Posterior cingulate gyrus (tissue), 11 donors: ENCODE measurements at regions not wholly inside any gene's neighbourhood (a gene's known extent, or its start where the extent isn't known, plus 50 kb on each side); places are given as distances from the start of the nearest gene placed in this dataset.

ENCODE experiments used
- DNase-seq, 10 donors: peaks; one replicate each; pipeline versions ENCODE4 v3.0.0 to v3.0.0-alpha.2; 2020 to 2021; ENCODE audit warnings: mixed read lengths in 3 of 10
- intact Hi-C: fragments of 100-400 bp; cut with DNase I; formaldehyde crosslinking; loops from one replicate; pipeline ENCODE4 v1.15.1; 2023

DNA sequence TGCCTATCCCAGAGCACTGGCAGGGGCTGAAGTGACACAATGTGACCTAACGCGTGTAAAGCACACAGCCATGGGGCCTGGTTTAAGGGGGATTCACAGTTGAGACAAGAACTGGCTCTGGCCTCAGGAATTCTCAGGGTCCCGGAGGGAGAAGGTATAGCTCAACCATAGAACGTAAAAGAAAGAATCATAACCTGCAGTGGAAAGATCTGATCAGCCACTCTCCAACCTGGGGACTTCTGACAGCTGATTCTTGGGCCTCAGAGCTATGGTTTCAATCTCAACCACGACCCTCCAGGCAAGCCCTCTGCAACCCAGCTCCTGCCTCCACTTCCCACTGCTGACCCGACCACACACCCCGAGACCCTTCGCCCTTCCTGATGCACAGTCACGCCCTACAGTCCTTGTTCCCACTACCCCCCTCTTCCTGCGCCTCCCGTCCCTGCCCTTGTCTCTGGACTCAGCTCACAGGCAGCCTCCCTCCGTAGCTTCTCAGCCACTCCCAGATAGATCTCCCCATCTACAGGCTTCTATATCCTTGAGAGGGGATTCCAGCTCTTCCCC, 245.2 kb downstream of the BUB3 start:
- DNase-seq, result no peak
- intact Hi-C loops, result no loop called here

DNA sequence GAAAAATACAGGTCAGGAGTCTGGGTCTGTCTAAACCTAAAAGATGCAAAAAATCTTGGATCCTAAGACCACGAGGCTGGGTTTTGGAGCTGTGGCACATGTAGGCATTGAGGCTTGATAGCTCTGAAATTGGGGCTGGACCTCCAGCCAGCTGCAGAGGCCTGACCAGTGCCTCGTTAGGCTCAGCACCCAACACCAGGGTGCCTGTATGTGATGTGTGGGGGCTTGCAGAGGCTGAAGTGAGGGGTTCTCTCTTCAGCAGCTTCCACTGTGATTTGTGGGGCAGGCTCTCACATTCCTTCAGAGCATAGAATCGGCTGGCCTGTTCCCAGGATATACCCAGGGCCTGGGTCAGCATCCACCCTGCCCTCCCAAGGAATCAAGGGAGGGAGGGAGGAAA, 247.8 kb downstream of the BUB3 start:
- intact Hi-C loops, result no loop called here

DNA sequence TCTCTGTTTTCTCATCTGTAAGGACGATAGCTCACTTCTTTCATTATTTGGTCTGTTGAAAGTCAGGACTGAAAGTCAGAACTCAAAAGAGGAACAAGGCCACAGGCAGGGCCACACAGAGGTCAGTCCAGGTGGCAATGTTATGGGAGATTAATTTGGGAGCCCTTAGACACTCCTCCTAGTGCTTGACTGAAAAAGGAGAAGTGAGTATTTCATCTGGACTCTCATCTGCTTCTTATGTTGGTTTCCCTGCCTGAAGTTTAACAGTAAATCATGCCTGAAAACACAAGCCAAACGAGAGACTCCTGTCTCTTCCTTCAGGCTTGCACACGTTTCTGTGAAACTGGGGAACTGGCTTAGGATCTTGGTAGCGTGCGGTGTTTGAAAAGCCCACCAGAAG, 248.5 kb downstream of the BUB3 start:
- intact Hi-C loops, result no loop called here
- no peak for DNase-seq

More for the DNA sequence above, 247.8 kb downstream of the BUB3 start:
- DNase-seq, result no peak

DNA sequence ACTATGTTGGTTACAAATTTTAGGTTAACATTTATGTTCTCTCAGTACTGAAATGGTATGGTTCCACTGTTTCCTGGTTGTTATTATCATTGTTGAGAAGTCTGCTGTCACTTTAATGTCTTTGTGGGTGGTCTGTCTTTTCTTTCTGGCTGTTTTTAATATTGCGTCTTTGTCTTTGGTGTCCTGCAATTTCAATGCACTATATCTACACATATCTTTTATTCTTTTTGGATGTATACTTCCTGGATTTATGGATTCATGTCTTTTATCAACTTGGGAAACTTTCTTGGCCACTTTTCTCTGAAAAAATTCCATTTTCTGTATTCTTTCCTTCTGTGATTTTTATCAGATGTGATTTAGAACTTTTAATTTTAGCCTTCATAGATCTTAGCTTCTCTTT, 250.2 kb downstream of the BUB3 start:
- no peak for DNase-seq

DNA sequence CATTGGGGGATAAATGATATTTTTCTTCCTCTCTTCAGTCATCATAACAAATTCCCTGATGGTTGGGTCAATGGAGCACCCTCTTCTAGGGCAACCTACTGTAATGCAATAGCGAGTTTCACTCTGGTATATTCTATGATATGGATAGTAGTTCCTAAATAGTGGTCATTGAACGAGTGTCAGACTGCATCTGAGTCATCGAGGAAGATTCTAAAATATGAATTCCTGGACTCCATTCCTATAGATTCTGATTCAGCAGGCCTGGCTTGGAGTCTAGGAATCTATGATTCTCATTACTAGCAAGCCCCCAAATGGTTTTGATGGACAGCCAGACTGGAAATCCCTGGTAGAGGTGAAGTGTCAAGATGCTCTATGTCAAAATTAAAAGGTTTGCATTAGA, 254.5 kb downstream of the BUB3 start:
- no peak for DNase-seq
- intact Hi-C loops, result no loop called here

More for the DNA sequence above, 250.2 kb downstream of the BUB3 start:
- intact Hi-C loops, result no loop called here

DNA sequence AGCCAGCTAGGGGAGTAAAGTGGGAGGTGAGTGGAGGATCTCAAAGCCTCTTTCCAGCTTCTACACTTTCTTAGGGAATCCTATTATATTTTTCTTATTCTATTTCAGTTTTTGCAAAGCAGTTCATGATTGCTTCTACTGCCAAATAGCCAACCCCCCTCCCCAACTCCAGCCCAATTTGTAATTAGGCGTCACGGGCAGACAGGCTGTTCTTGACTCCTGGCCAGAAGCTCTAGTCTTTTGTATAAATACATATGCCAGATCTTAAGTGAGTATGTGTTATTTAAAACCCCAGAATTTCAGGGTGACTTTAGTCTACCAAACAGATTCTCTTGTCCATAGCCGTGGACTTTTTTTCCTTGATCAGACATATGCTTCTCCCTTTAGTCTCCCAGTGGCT, 255.2 kb downstream of the BUB3 start:
- DNase-seq, result peak in 1 of 10 donors; percentile 1
- intact Hi-C loops, result no loop called here

DNA sequence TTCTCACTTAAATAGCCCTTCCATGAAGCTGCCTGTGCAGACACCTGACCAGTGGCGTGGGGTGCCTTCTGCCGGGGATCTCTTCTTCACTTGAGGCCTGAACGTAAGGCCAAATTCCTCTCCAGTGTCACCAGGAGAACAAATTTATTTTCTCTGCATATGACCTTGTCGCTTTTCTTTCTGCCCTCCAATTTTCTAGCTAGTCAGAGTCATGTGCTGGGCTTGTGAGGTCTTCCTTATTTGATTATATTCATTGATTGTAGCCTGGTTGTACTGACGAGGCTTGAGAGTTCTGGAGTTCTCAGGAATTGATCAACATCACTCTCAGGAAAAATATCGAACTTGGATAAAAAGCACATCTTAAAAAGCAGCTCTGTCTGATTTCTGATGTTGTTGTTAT, 255.7 kb downstream of the BUB3 start:
- peak in 1 of 10 donors; percentile 21 for DNase-seq
- intact Hi-C loops, result no loop called here

DNA sequence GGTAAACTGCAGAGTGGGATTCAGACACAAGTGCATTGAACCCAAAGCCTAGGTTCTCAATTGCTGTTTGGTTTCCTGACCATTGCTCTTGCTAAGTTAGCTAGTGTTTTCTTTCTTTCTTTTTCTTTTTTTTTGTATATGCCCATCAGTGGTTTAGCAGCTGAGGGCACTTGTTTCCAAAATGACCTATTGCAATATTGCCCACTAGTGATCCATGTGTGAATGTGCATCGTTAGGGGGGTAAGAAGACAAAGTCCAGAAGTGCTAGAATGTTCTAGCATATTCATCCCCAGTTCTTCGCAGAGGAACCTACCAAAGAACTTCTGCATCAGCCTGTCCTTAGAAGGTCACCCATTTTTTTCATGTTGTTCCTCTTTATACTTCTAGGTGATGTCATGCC, 252.8 kb upstream of the GPR26 start:
- intact Hi-C loops, result no loop called here
- DNase-seq, result no peak

DNA sequence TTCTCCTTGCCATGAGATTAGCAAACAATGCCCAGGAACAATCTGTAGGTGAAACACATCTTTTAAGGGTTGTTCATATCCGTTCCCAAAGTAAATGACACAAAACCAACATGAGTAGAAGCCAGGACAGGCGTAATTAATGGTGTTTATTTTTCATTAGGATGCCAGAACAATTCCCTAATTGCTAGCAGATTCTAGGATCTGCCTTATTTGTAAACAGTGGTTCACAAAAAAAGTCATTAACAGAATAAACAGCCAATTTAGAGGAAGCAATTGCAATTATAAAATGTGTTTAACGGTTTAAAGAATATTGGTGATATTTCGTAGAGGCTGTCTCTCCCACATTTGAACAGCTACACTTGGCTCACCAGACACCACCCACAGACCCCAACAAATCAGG, 250.6 kb upstream of the GPR26 start:
- no peak for DNase-seq
- intact Hi-C loops, result no loop called here

DNA sequence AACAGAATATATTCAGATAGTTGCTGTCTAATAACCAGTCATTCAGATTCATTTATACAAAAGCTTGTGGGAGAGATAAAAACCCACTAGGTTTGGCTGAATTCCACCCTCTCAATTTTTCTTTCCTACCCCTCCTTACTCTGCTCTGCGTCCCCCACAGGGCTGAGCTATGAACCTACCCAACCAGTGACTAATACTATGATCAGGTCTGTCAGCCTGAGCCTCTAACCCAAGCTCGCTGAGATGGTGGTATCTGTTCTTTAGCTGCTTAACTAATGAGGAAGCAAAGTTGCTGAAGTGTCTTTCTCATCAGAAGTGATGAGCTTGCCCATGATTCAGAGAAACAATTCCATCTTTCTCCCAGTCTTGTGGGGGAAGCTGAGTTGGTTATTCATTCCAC, 248.7 kb upstream of the GPR26 start:
- no peak for DNase-seq
- intact Hi-C loops, result no loop called here

DNA sequence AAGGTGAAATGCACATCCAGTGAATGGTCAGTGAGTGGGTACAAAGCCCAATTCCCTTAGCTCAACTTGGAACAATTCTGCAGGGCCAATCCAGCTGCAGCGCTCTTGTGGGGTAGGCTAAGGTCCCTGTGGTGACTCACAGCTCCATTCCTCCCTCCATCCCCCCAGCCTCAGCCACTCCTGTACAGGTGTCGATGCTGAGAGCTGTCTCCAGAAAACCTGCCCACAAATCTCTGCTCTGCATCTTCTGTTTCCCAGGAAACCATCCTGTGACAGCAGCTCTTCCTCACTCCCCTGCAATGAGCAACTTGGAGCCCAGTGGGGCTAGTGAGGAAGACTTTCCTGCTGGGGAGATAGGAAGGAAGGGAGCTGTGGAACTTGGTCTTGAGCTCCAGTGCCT, 244.7 kb upstream of the GPR26 start:
- DNase-seq, result no peak
- intact Hi-C loops, result no loop called here

DNA sequence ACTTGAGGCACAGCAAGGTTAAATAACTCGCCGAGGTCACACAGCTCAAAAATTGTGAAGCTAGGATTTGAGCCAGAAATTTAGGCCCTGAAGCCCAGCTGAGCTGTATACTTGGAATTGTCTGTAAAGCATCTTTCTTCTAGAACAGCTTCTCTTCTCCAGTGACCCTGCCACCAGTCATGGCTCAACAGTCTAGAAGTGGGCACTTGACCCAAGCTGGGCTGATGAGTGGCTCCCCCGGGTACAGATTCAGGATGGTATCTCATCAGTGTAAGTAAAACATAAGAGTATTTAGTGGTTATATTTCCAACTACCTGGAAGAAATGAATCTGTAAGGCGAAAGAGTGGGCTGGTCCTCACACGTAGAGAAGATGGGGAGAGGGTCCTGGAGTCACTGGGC, 243.9 kb upstream of the GPR26 start:
- intact Hi-C loops, result no loop called here
- no peak for DNase-seq

DNA sequence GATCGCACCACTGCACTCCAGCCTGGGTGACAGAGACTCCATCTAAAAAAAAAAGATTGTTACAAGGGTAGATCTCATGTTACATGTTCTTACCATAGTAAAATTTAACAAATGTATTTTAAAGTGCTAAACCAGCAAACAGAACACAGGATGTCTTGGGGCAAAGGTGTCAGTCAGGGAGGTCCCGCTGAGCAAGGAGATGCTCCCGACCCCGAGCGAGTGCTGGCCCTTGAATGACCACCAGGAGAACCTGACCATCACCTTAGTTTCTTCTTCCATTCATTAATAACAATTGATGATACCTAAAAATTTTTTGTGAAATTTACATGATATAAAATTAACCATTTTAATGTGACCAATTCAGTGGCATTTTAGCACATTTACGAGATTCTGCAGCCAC, 241.6 kb upstream of the GPR26 start:
- intact Hi-C loops, result no loop called here
- no peak for DNase-seq

DNA sequence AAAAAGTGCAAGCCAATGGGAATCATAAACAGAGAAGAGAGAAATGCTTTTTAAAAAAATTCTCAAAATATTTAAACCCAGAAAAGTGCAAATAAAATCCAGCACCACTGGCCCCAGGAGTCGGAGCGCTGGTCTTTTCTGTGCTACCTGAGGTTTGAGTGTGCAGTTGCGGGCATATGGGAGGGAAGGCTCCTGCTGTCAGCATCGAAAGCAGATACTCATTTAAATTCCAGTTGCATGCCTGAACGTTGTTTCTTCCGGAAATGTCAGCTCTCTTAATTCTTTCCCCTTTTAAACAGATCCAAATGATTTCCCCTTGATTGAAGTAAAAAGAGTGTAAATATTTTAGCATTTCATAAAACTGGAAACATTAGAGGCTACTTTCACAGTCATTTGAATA, 240.5 kb upstream of the GPR26 start:
- intact Hi-C loops, result no loop called here
- DNase-seq, result no peak

DNA sequence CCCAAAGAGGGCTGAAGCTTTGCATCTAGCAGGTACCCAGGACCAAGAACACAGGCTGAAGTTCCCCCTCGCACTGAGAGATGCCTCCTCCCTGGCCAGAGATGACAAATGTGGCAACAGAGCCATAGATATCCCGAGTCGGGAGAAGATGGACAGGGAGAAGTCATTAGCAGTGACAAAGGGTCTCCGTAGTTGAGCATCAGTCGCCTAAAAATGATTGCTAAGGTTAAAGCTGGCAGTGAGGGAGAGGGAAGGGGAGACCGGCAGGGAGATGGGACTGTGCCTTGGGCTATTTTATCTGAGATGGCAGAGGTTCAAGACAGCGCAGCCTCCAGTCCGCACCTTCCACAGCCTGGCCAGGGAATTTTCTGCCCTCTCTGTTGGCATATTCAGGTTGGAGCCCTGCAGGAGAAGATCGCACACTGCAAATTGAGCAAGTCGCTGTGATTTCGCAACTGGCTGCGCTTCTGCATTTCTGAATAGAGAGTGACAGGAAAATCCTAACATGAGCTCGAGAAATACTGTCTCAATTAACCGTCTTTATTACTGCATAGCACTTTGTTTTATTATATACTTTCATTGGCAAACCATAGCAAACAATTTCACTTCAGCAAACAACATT, 238.9 kb upstream of the GPR26 start:
- DNase-seq, result no peak
- intact Hi-C loops, result no loop called here

DNA sequence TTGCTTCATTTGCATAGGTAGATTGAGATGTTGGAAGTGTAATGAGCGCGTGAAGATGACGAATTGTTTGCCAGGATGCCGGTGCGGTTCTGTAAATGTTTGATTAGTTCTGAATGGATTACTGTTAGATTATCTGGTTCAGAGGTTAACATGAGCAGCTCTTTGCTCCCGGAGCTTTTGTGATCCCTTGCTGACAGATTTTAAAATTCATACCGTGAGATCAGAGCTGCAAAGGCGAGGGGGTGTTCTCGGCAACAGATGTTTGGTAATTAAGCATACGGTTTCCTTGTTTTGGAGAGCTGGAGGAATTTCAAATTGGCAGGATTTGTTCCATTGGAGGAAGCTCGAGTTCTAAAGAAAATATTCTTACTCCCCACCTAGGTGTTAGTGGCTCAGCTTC, 237.8 kb upstream of the GPR26 start:
- intact Hi-C loops, result no loop called here
- DNase-seq, result no peak

DNA sequence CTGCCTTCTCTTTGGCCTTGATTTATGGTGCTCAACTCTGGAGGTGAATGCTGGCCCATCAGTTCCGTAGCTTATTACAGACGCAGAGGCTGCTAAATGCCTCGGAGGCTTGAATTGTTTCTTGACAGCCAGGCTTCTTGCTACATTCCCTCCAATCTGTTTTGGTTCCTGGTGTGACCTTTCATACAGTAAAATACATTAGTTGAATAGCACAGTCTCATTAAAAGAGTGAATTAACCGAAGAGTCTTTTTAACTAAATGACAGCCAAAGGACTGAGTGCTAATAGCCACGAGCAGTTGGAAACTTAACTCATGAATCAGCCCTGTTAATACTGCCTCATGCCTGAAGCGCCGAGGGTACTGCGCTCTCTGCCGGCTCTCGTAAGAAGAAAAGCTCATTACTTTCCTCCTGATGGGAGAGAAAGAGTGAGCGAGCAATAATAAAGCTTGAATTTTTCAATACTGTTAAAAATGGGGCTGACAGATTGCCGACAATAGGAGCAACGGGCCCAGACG, 236.4 kb upstream of the GPR26 start:
- DNase-seq, result peak in 1 of 10 donors; percentile 20
- intact Hi-C loops, result no loop called here

DNA sequence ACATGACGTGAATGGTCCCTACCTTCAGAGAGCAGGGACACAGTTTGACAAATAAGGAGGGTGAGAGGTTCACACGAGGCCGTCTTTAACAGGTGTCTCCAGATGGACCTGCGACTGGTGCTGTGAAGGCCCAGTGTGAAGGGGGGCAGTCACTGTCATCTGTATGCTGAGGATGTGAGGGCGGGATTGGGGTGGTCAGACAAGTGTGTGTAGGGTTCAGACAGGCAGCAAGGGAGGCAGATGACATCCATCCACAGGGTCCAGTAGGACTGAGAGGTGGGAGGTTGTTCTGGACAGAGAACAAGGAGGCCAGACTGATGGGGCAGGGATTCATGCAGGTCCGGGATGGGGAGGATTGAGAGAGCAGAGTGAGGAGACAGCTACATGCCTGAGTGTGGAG, 232.6 kb upstream of the GPR26 start:
- intact Hi-C loops, result no loop called here
- peak in 1 of 10 donors; percentile 59 for DNase-seq

DNA sequence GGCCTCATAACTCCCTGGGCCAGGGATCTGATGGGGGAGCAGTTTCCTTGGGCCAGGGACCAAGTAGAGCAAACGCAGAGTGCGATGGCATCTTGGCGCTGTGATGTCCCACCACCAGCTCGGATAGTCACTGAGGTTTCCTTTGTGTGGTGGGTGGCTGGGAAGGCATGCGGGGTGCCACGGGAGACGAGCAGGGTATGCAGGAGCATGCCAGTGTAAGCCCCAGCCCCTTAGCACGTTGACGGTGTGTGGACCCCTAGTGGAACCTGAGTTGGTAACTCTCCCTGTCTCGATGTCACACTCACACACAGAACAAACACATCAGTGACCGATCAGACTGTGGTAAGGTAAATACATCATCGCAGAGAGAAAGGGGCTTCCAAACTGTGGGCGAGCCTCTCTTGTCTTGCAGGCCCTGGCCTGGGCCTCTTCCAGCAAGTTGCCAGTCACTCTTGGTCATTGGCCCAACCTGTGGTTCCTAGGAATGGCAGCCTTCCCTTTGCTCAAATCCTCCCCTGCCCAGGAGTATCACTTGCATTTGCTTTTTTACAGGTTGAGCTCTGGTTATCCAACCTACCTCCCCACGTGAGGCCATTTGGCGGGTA, 231.6 kb upstream of the GPR26 start:
- intact Hi-C loops, result no loop called here
- DNase-seq, result peak in 1 of 10 donors; percentile 63

DNA sequence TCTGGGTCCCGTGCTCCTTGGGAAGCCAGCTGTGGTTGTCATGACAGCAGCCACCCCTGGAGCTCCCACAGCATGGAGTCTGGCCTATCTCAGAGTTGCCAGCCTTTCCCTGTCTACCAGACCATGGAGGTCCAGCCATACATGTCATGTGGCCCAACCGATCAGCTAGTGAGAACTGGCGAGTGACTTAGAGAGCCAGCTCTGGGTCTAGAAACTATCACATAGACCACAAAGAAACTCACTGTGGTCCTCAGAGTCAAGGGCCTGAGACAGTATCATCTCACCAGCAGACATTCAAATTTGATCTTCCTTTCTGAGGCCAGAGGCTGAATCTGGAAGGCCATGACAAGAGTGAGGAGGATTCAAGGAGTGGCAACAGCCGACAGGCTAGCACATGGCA, 223.3 kb upstream of the GPR26 start:
- peak in 1 of 10 donors; percentile 38 for DNase-seq
- intact Hi-C loops, result no loop called here

DNA sequence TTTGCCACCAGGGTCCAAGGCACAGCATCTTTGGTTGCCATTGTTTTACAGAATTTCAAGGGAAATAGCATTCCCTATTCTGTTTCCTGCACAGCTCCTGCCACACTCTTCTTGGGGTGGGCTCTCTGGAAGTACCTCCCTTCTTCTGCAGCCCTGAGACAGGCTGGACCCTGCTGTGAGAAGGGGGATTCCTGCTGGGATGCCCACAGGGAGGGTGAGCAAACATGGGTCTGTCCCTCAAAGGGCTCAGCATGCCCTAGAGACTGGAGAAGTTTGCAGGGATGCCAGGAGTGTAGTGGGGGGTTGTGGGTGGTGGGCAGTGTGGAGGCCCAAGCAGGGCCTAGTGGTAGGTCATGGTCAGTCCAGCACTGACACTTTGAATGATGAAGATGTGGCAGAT, 222.2 kb upstream of the GPR26 start:
- intact Hi-C loops, result no loop called here
- DNase-seq, result peak in 1 of 10 donors; percentile 31

DNA sequence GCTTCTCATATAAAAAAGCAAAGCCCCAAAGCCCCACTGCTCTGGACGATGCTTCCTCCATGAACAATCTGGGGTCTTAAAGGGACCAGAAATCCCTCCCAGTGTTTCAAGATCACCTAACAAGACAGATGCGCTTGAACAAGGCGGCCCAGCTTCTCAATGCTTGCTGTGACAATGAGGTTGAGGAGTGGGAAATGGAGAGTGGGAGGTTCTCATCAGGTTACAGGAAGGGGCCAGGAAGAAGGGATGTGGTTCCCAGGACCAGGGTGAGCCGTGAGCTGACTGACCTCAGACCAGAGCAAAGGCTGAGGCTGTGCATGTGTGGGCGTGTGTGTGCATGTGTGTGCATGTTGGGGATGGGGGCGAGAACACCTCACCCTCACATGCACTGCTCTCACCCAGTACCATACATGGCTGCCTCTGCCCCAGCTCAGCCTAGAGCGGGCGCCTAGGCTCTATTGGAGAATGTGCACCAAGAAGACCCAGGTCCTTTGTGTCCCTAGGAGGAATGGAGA, 220.8 kb upstream of the GPR26 start:
- intact Hi-C loops, result no loop called here
- peak in 1 of 10 donors; percentile 51 for DNase-seq
